ENCODE measurements at regions not wholly inside any gene's neighbourhood (a gene's known extent, or its start where the extent isn't known, plus 50 kb on each side); places are given as distances from the start of the nearest gene placed in this dataset.
A peak's percentile ranks its signal among the peaks of the same experiment; 100 is the strongest.
"Not testable (repeated sequence)": the region's sequence is repeated elsewhere in the genome, so short reads cannot be mapped to it uniquely, and the experiment has no call there.

- no peak for DNase-seq
Observed at GRCh38 chr5:56310711-56311204, 77.6 kb upstream of the ANKRD55 start.

DNA sequence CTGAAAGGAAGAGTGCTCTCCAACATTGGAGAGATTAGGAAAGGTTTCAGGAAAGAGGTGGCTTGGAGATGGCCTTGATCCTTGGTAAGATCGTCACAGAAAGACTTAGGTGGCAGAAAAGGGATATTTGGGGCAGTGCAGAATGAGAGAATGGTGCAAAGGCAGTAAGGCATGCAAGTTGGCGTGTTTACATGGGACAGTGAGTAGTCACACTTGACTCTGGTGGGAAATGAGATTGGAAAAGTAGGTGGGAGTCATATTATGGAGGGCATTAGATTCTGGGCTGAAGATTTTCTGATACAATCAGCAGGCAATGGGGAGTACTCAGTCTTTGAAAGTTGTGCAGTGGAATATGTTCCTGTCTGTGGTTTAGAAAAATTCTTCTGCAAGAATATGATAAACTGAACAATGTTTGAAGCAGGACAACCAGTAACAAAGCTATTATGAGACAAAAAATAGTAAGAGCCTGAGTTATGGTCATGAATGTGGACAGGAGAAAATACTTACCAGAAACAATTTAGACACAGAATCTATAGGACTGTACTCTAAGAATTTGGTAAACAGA, 76.2 kb upstream of the ANKRD55 start:
- no peak for DNase-seq

DNA sequence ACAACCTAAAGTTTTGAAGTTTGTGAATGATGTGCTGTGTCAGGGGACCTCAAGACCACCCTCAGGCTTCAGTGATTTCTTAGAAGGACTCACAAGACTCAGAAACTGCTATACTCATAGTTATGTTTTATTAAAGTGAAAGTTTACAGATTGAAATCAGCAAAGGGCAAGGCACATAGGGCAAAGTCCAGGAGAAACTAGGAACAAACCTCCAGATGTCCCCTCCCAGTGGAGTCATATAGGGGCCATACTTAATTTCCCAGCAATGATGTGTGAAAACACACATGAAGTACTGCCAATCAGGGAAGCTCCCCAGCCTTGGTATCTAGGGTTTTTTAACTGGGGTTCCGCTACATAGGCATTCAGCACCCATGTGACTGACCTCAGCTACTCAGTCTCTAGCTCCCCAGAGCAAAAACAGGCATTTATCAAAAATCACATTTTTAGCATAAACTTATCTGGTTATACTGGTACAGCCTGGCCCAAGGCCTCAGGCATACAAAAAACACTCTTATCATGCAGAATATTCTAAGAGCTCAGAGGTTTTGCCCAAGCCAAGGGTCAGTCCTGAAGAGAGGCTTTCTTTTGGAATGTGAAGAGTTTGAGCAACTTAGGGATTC, 74.7 kb upstream of the ANKRD55 start:
- DNase-seq, result no peak

- DNase-seq, result no peak
Observed at GRCh38 chr5:56306433-56307150, 73.5 kb upstream of the ANKRD55 start.

GRCh38 chr5:56305001-56305950, 72.1 kb upstream of the ANKRD55 start:
- DNase-seq, result no peak

DNA sequence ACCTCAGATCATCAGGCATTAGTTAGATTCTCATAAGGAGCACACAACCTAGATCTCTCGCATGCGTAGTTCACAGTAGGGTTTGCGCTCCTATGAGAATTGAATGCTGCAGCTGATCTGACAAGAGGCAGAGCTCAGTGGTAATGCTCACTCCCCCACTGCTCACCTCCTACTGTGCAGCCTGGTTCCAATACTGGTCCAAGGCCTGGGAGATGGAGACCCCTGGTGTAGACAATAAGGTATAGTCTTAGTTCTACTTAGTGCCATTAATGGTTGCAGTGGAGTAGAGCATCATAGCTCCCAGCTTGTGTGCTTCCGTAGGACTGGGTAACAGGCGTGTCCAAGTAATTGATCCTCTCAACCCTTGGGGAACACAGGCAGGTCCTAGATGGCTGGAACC, 70.4 kb upstream of the ANKRD55 start:
- peak; percentile 7 for DNase-seq

DNA sequence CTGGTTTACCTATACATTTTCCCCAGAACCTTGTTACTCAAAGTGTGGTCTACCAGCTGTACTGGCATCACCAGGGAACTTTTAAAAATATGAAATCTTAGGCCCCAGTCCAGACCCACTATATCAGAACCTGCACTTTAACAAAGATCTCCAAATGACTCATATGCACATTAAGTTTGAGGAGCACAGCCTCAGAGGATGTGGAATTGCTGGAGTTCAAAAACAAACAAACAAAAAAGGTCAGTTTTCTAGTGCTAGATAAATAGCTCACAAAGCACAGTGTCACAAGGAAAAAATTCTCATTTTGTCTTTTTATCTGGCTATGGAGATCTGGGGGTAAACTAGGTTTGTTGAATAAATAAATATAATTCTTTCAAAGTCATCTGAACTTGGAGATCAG, 68.9 kb upstream of the ANKRD55 start:
- DNase-seq, result no peak

DNA sequence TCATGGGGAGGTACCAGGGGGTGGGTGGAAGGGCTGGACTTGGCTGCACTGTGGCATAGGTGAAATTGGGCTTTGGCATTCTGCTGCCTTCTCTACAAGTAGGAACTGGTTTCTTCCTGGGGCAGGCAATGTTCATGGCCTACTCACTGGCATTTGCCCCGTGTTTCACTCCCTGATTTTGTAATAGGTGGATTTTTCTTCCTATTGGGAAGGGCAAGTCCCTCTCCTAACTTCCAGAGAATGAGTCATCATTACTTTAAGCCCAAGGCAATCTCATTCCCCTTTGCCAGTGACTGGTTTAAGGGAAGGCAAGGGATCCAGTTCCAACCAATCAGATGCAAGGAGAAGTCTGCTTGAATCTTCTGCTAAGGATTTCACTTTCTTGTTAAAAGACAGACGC, 67.9 kb upstream of the ANKRD55 start:
- no peak for DNase-seq

- no peak for DNase-seq
Observed at GRCh38 chr5:56299212-56299611, 66.1 kb upstream of the ANKRD55 start.

DNA sequence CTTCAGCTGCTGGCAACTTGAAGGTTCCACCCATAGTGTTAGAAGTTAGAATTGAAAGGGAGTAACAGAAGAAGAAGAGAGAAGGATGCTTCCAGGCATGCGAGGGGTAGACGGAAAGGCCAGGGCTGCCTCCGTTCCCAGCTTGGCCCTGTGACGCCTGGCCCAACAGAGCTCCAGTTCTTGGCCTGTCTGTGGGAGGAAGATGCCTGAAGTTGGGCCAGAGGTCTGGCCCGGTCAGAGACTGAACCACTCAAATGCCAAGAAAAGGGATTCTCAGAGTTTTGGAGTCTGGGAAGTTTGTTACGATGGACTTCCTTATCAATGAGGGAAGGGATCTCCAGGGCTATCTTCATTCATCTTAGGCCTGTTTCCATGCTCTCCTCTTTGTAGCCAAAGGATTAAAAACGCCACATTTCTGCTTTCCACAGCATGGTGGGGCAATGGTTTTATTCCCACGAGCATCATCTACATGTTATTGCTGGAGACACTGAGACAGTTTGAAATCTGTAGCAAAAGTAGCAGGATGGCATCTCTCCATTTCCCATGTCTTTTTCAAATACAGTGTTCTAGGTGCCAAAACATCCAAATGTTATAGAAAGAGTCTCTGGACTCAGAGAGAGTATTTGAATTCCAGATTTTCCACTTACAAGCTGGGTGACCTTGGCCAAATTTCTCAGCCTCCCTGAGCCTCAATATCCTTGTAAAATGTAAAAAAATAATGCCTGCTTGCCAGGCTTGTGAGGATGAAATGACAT, 65.4 kb upstream of the ANKRD55 start:
- no peak for DNase-seq

- no peak for DNase-seq
Observed at GRCh38 chr5:56297851-56298250, 64.7 kb upstream of the ANKRD55 start.

DNA sequence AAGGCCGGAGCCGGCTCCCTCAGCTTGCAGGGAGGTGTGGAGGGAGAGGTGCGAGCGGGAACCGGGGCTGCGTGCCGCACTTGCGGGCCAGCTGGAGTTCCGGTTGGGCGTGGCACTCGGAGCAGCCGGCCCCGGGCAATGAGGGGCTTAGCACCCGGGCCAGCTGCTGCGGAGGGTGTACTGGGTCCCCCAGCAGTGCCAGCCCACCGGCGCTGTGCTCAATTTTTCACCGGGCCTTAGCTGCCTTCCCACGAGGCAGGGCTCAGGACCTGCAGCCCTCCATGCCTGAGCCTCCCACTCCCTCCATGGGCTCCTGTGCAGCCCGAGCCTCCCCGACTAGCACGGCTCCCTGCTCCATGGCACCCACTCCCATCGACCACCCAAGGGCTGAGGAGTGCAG, 62.2 kb upstream of the ANKRD55 start:
- not testable (repeated sequence) for DNase-seq

- no peak for DNase-seq
Observed at GRCh38 chr5:56294354-56294753, 61.2 kb upstream of the ANKRD55 start.

DNA sequence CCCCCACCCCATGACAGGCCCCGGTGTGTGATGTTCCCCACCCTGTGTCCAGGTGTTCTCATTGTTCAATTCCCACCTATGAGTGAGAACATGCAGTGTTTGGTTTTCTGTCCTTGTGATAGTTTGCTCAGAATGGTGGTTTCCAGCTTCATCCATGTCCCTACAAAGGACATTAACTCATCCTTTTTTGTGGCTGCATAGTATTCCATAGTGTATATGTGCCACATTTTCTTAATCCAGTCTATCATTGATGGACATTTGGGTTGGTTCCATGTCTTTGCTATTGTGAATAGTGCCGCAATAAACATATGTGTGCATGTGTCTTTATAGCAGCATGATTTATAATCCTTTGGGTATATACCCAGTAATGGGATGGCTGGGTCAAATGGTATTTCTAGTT, 59.7 kb upstream of the ANKRD55 start:
- DNase-seq, result not testable (repeated sequence)

- DNase-seq, result no peak
Observed at GRCh38 chr5:56291661-56292374, 58.7 kb upstream of the ANKRD55 start.

- no peak for DNase-seq
Observed at GRCh38 chr5:56291079-56291643, 58.0 kb upstream of the ANKRD55 start.

DNA sequence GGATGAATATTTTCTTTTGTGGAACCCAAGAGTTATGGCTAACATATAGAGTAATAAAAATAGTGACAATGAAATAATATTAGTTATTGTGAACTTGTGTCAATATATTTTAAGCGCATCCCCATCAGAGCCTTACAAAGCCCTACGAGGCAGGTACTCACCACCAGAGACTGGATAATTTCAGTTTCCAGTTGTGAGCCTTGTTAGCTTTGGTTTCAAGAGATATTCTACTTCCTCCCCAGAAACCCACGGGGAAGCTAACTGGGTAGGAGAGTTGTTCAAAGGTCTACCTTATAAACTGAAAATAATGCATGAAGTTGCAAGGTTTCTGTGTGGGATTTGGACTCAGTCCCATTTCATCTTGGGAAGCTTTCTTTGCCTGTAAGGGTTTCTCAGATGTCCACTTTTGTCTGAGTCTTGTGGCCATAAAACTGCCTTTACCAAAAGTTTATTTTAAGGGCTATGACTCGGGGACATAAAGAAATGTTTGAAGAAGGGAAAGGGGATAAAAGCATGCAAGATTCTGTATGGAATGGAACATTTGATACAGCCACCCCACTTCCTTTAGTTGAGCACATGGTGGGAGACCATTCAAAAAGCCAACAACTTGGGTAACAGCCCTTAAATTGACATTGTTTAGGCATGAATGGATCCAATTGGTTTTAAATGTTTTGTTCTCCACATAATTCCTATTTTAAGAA, 57.4 kb upstream of the ANKRD55 start:
- DNase-seq, result no peak

- DNase-seq, result no peak
Observed at GRCh38 chr5:56289602-56289987, 56.5 kb upstream of the ANKRD55 start.

GRCh38 chr5:56288873-56289601, 55.9 kb upstream of the ANKRD55 start:
- DNase-seq, result peak; percentile 37

All from NCI-H146 (cell line).